ENCODE measurements at regions not wholly inside any gene's neighbourhood (a gene's known extent, or its start where the extent isn't known, plus 50 kb on each side); places are given as distances from the start of the nearest gene placed in this dataset.

DNA sequence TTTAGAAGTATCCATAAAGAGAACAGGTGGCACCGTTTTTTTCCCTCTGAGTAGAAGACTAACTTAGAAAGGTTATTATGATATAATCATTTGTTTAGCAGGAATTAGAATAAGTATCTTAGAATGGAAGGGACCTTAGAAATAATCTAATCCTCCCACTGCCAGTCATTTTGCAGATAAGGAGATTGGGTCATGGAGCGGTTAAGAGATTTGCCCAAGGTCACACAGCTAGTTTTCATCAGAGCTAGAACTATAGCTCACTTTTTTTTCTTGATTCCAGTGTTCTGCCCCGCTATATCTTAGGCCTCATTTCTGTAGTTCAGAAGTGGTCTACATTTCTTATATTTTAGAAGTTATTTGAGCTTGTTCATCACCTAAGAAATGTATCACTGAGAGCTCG is 139.6 kb downstream of the PRL start:
- no peak for TF ChIP-seq EP300 (IDR thresholded peaks at IDR 0.05; ENCODE audit: borderline replicate concordance)
- no peak for TF ChIP-seq TAF1 (IDR thresholded peaks at IDR 0.05; ENCODE audit: low read depth)
- no peak for TF ChIP-seq TCF12 (IDR thresholded peaks at IDR 0.05; ENCODE audit: low read depth)
- TF ChIP-seq, protein P1, sequence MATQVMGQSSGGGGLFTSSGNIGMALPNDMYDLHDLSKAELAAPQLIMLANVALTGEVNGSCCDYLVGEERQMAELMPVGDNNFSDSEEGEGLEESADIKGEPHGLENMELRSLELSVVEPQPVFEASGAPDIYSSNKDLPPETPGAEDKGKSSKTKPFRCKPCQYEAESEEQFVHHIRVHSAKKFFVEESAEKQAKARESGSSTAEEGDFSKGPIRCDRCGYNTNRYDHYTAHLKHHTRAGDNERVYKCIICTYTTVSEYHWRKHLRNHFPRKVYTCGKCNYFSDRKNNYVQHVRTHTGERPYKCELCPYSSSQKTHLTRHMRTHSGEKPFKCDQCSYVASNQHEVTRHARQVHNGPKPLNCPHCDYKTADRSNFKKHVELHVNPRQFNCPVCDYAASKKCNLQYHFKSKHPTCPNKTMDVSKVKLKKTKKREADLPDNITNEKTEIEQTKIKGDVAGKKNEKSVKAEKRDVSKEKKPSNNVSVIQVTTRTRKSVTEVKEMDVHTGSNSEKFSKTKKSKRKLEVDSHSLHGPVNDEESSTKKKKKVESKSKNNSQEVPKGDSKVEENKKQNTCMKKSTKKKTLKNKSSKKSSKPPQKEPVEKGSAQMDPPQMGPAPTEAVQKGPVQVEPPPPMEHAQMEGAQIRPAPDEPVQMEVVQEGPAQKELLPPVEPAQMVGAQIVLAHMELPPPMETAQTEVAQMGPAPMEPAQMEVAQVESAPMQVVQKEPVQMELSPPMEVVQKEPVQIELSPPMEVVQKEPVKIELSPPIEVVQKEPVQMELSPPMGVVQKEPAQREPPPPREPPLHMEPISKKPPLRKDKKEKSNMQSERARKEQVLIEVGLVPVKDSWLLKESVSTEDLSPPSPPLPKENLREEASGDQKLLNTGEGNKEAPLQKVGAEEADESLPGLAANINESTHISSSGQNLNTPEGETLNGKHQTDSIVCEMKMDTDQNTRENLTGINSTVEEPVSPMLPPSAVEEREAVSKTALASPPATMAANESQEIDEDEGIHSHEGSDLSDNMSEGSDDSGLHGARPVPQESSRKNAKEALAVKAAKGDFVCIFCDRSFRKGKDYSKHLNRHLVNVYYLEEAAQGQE (IDR thresholded peaks at IDR 0.05; ENCODE audit: low read depth) = no peak
- TF ChIP-seq, protein P2, sequence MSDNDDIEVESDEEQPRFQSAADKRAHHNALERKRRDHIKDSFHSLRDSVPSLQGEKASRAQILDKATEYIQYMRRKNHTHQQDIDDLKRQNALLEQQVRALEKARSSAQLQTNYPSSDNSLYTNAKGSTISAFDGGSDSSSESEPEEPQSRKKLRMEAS (IDR thresholded peaks at IDR 0.05) = no peak
- no peak for TF ChIP-seq YY1 (IDR thresholded peaks at IDR 0.05; ENCODE audit: low read depth)
- no peak for TF ChIP-seq CEBPB (IDR thresholded peaks at IDR 0.05)
- TF ChIP-seq NFIC (IDR thresholded peaks at IDR 0.05) = no peak
- TF ChIP-seq RAD21 (IDR thresholded peaks at IDR 0.05; ENCODE audit: low read depth) = no peak
- TF ChIP-seq TEAD4 (IDR thresholded peaks at IDR 0.05) = no peak
- no peak for TF ChIP-seq FOXM1 (IDR thresholded peaks at IDR 0.05; ENCODE audit: borderline replicate concordance, low read depth)
- no peak for TF ChIP-seq ZBTB7A (IDR thresholded peaks at IDR 0.05; ENCODE audit: low read depth)
- TF ChIP-seq CREB1 (IDR thresholded peaks at IDR 0.05; ENCODE audit: low read depth) = no peak
- TF ChIP-seq, protein P3, sequence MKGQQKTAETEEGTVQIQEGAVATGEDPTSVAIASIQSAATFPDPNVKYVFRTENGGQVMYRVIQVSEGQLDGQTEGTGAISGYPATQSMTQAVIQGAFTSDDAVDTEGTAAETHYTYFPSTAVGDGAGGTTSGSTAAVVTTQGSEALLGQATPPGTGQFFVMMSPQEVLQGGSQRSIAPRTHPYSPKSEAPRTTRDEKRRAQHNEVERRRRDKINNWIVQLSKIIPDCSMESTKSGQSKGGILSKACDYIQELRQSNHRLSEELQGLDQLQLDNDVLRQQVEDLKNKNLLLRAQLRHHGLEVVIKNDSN (IDR thresholded peaks at IDR 0.05) = no peak
